Smooth muscle cell (in vitro differentiated cells): ENCODE measurements at regions not wholly inside any gene's neighbourhood (a gene's known extent, or its start where the extent isn't known, plus 50 kb on each side); places are given as distances from the start of the nearest gene placed in this dataset.

Source experiments
- DNase-seq: peaks from one replicate; lab custom pipeline; 2025; ENCODE audit not compliant: unreplicated experiment; lab: John Stamatoyannopoulos, UW
- H2AFZ ChIP-seq: fragments of 200-600 bp; sonication (generic); 2 replicates; pipeline ENCODE4 v1.6.0; 2016; ENCODE audit warnings: antibody characterized with exemption, low read depth, mild to moderate bottlenecking
- H3F3A ChIP-seq: fragments of 200-600 bp; sonication (generic); 2 replicates; pipeline ENCODE4 v1.6.0; 2017; ENCODE audit warnings: antibody characterized with exemption, low read depth
- H3K27ac ChIP-seq: fragments of 200-600 bp; sonication (generic); 2 replicates; pipeline ENCODE4 v1.5.1; 2016; ENCODE audit warnings: low read depth, mild to moderate bottlenecking
- H3K27me3 ChIP-seq: fragments of 200-600 bp; sonication (generic); 2 replicates; pipeline ENCODE4 v1.6.1; 2016; ENCODE audit warnings: low read depth, mild to moderate bottlenecking
- H3K36me3 ChIP-seq: fragments of 200-600 bp; sonication (generic); 2 replicates; pipeline ENCODE4 v1.5.1; 2016; ENCODE audit warnings: low read depth
- H3K4me1 ChIP-seq: fragments of 200-600 bp; sonication (generic); 2 replicates; pipeline ENCODE4 v1.5.1; 2016; ENCODE audit warnings: low read depth
- H3K4me2 ChIP-seq: fragments of 200-600 bp; sonication (generic); 2 replicates; pipeline ENCODE4 v1.6.0; 2016; ENCODE audit warnings: mild to moderate bottlenecking
- H3K4me3 ChIP-seq: fragments of 200-600 bp; sonication (generic); 2 replicates; pipeline ENCODE4 v1.5.1; 2016; ENCODE audit warnings: mild to moderate bottlenecking
- H3K79me2 ChIP-seq: fragments of 200-600 bp; sonication (generic); 2 replicates; pipeline ENCODE4 v1.6.0; 2016; ENCODE audit warnings: low read depth, mild to moderate bottlenecking
- H3K9ac ChIP-seq: fragments of 200-600 bp; sonication (generic); 2 replicates; pipeline ENCODE4 v1.6.0; 2016; ENCODE audit warnings: low read depth
- H3K9me3 ChIP-seq: fragments of 200-600 bp; sonication (generic); replicated peaks from 2 replicates; pipeline ENCODE4 v1.5.1; 2016; ENCODE audit warnings: low read depth
- H4K20me1 ChIP-seq: fragments of 200-600 bp; sonication (generic); 2 replicates; pipeline ENCODE4 v1.6.0; 2016; ENCODE audit warnings: low read depth
- CTCF ChIP-seq: fragments of 200-600 bp; sonication (generic); IDR thresholded peaks from 2 replicates; pipeline ENCODE4 v1.5.1; 2017; ENCODE audit warnings: borderline replicate concordance, mild to moderate bottlenecking, antibody characterized with exemption; ENCODE audit not compliant: insufficient read depth, poor library complexity, severe bottlenecking
- WGBS: methylation state at CpG from one replicate; pipeline ENCODE4 v1.1.7; 2016; ENCODE audit warnings: low lambda C conversion rate; 5-methylcytosine and 5-hydroxymethylcytosine counted together

- Histone ChIP-seq H3K79me2 (no peaks in the 10 kb centered on the region), H3K4me1 (no peaks in the 10 kb centered on the region), H3K36me3 (no peaks in the 10 kb centered on the region), H3K4me3 (no peak overlapping the region), H3K27ac (no peak overlapping the region), H3K9ac (no peak overlapping the region), H3K4me2 (no peak overlapping the region), H3K27me3 (no peaks in the 10 kb centered on the region), H2AFZ (no peak overlapping the region), H4K20me1 (no peaks in the 10 kb centered on the region), H3F3A (no peaks in the 10 kb centered on the region), H3K9me3 (no peaks in the 10 kb centered on the region)
- TF ChIP-seq CTCF: no peak
- no peak for DNase-seq
Measured at GRCh38 chr17:71170070-71170469, 950.8 kb upstream of the SOX9 start.

GRCh38 chr17:71171270-71171669 lies 949.5 kb upstream of the SOX9 start:
- Histone ChIP-seq H3F3A (peaks cover 4% of the 10 kb centered on the region), H3K27ac (no peak overlapping the region), H3K4me1 (no peaks in the 10 kb centered on the region), H3K27me3 (no peaks in the 10 kb centered on the region), H4K20me1 (no peaks in the 10 kb centered on the region), H3K9me3 (no peaks in the 10 kb centered on the region), H3K4me2 (no peak overlapping the region), H2AFZ (no peak overlapping the region), H3K9ac (no peak overlapping the region), H3K36me3 (no peaks in the 10 kb centered on the region), H3K4me3 (no peak overlapping the region), H3K79me2 (no peaks in the 10 kb centered on the region)
- WGBS: 76% methylated on average over 2 of the region's 2 CpGs
- no peak for TF ChIP-seq CTCF
- no peak for DNase-seq

- Histone ChIP-seq H3K4me1 (no peaks in the 10 kb centered on the region), H2AFZ (peak overlapping the region; percentile 34), H3K27me3 (no peaks in the 10 kb centered on the region), H4K20me1 (no peaks in the 10 kb centered on the region), H3K9ac (no peak overlapping the region), H3K4me3 (no peak overlapping the region), H3K79me2 (no peaks in the 10 kb centered on the region), H3K9me3 (no peaks in the 10 kb centered on the region), H3K36me3 (no peaks in the 10 kb centered on the region), H3K27ac (no peak overlapping the region), H3F3A (peaks cover 9% of the 10 kb centered on the region), H3K4me2 (no peak overlapping the region)
- DNase-seq: no peak
- TF ChIP-seq CTCF: no peak
- 92% methylated on average over 3 of the region's 3 CpGs for WGBS
Measured at GRCh38 chr17:71173991-71174390, 946.8 kb upstream of the SOX9 start.

GRCh38 chr17:71176331-71176730 lies 944.5 kb upstream of the SOX9 start:
- Histone ChIP-seq H3K27ac (peak overlapping the region; percentile 60), H2AFZ (peak overlapping the region; percentile 23), H4K20me1 (no peaks in the 10 kb centered on the region), H3K4me3 (no peak overlapping the region), H3K36me3 (no peaks in the 10 kb centered on the region), H3K4me1 (no peaks in the 10 kb centered on the region), H3K27me3 (no peaks in the 10 kb centered on the region), H3K4me2 (peak overlapping the region; percentile 38), H3K9ac (no peak overlapping the region), H3K79me2 (no peaks in the 10 kb centered on the region), H3F3A (peaks cover 9% of the 10 kb centered on the region), H3K9me3 (no peaks in the 10 kb centered on the region)
- 21% methylated on average over 1 of the region's 1 CpG for WGBS
- no peak for DNase-seq
- no peak for TF ChIP-seq CTCF
